ENCODE measurements at regions not wholly inside any gene's neighbourhood (a gene's known extent, or its start where the extent isn't known, plus 50 kb on each side); places are given as distances from the start of the nearest gene placed in this dataset.

GRCh38 chr2:126822115-126822514 is 76.6 kb upstream of the TEX51 start:
- TF ChIP-seq RAD21 (IDR thresholded peaks at IDR 0.05; ENCODE audit: low read depth) (no peak), EP300 (IDR thresholded peaks at IDR 0.05; ENCODE audit: borderline replicate concordance) (no peak), FOXM1 (IDR thresholded peaks at IDR 0.05; ENCODE audit: borderline replicate concordance, low read depth) (no peak), YY1 (IDR thresholded peaks at IDR 0.05; ENCODE audit: low read depth) (no peak), CEBPB (IDR thresholded peaks at IDR 0.05) (no peak)

All from Ishikawa (cell line).